ENCODE measurements at regions not wholly inside any gene's neighbourhood (a gene's known extent, or its start where the extent isn't known, plus 50 kb on each side); places are given as distances from the start of the nearest gene placed in this dataset.
"Not testable (repeated sequence)": the region's sequence is repeated elsewhere in the genome, so short reads cannot be mapped to it uniquely, and the experiment has no call there.

DNA sequence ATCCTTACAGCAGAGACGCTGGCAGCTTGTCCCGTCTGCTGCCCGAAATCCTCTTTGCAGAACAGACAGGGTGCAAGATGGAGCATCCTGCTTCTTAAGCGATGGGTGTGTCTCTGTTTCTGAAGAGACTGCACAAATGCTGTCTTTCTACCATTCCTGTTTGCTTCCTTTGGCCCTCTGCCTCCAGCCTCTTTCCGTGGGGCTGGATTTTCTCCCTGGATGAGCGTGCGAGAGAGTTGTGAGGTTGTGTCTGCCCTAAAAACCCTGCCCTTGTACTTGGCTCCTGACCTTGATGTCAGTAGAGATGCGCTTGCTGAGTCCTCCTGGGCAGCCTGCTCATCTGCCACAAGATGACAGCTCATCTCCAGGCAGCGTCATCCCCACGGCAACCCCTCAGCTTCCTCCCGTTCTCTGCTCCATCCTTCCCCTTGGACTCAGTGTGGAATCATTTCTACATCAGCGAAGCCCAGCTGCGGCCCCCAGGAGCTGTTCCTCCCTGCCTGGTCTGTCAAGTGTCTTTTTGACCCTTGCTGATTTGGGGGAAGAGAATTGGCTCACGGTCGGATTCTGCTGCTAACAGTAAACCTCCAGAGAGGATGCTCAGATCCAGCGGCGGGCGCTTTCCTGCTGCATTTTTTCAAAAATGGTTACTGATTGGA is 246.2 kb downstream of the ASMT start:
- DNase-seq (ENCODE audit: low read depth): no peak
- no peak overlapping the region for H3K4me3 ChIP-seq (ENCODE audit: low read depth, low read length)
- TF ChIP-seq, protein P1, sequence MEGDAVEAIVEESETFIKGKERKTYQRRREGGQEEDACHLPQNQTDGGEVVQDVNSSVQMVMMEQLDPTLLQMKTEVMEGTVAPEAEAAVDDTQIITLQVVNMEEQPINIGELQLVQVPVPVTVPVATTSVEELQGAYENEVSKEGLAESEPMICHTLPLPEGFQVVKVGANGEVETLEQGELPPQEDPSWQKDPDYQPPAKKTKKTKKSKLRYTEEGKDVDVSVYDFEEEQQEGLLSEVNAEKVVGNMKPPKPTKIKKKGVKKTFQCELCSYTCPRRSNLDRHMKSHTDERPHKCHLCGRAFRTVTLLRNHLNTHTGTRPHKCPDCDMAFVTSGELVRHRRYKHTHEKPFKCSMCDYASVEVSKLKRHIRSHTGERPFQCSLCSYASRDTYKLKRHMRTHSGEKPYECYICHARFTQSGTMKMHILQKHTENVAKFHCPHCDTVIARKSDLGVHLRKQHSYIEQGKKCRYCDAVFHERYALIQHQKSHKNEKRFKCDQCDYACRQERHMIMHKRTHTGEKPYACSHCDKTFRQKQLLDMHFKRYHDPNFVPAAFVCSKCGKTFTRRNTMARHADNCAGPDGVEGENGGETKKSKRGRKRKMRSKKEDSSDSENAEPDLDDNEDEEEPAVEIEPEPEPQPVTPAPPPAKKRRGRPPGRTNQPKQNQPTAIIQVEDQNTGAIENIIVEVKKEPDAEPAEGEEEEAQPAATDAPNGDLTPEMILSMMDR (IDR thresholded peaks at IDR 0.05; ENCODE audit: control insufficient read depth, extremely low read depth, insufficient read depth): no peak

DNA sequence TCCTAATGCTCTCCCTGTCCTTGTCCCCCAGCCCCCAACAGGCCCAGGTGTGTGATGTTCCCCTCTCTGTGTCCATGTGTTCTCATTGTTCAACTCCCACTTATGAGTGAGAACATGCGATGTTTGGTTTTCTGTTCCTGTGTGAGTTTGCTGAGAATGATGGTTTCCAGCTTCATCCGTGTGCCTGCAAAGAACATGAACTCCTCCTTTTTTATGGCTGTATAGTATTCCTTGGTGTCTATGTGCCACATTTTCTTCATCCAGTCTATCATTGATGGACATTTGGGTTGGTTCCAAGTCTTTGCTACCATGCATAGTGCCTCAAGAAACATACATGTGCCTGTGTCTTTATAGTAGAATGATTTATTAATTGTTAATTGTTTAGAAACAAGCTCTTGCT is 249.1 kb downstream of the ASMT start:
- not testable (repeated sequence) for DNase-seq (ENCODE audit: low read depth); H3K4me3 ChIP-seq (ENCODE audit: low read depth, low read length)

DNA sequence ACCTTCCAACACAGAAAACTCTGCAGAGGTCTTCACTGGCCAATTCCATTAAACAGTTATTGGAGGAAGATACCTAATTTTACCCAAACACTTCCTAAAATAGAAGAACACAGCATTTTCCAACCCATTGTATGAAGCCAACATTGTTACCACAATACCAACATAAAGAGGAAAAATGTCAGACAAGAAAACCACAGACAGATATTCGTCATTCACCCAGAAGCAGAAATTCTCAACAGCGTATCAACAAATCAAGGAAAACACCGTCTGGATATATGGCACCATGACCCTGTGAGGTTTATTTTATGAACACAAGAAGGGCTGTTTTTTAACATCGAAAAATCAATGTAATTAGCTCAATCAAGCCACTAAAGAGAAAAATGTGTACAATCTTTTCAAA is 255.6 kb downstream of the ASMT start:
- DNase-seq (ENCODE audit: low read depth): no peak
- TF ChIP-seq, protein P1 (IDR thresholded peaks at IDR 0.05; ENCODE audit: control insufficient read depth, extremely low read depth, insufficient read depth): no peak
- H3K4me3 ChIP-seq (ENCODE audit: low read depth, low read length): no peak overlapping the region

DNA sequence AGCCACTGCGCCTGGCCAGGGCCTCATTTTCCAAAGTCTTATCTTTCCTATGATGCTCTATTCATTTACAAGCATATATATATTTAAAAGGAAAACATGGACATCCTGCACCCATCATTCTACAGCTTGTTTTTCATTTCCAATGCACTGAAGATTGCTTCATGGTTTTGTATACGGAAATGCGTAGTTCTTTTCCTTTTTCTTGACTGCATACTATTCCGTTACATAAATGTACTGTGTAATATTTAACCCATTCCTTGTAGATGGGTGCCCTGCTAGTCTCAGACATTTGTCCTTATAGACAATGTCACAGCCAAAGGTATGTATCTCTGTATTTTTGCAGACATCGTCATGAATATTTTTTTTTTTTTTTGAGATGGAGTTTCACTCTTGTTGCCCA is 257.0 kb downstream of the ASMT start:
- TF ChIP-seq, protein P1 (IDR thresholded peaks at IDR 0.05; ENCODE audit: control insufficient read depth, extremely low read depth, insufficient read depth): no peak
- H3K4me3 ChIP-seq (ENCODE audit: low read depth, low read length): no peak overlapping the region
- DNase-seq (ENCODE audit: low read depth): no peak

DNA sequence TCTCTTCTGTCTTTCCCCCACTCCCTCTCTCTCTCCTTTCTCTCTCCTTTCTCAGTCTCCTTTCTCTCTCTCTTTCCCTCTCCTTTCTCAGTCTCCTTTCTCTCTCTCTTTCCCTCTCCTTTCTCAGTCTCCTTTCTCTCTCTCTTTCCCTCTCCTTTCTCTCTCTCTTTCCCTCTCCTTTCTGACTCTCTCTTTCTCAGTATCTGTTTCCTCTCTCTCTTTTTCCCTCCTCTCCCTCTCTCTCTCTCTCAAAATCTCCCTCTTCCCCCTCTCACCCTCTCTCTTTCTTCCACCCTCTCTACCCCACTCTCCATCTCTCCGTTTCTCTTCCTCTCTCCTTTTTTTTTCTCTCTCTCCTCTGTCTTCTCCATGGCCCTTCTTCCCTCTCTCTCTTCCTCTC is 258.8 kb downstream of the ASMT start:
- TF ChIP-seq, protein P1 (IDR thresholded peaks at IDR 0.05; ENCODE audit: control insufficient read depth, extremely low read depth, insufficient read depth): no peak
- no peak overlapping the region for H3K4me3 ChIP-seq (ENCODE audit: low read depth, low read length)
- no peak for DNase-seq (ENCODE audit: low read depth)

DNA sequence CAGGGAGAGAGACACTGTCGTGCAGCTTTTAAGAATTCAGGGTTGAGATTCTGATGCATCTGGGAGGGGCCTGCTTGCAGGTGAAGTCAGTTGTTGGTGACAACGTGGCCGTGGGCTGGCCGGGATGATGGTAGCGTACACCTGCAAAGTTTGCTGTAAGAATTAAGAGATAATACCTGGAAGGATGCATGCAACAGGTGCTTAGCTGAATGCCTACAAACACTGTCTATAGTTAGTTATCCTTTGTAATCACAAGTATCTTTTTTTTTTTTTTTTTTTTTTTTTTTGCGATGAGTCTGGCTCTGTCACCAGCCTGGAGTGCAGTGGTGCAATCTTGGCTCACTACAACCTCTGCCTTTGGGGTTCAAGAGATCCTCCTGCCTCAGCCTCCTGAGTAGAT is 259.6 kb downstream of the ASMT start:
- no peak overlapping the region for H3K4me3 ChIP-seq (ENCODE audit: low read depth, low read length)
- TF ChIP-seq, protein P1 (IDR thresholded peaks at IDR 0.05; ENCODE audit: control insufficient read depth, extremely low read depth, insufficient read depth): no peak
- DNase-seq (ENCODE audit: low read depth): no peak

DNA sequence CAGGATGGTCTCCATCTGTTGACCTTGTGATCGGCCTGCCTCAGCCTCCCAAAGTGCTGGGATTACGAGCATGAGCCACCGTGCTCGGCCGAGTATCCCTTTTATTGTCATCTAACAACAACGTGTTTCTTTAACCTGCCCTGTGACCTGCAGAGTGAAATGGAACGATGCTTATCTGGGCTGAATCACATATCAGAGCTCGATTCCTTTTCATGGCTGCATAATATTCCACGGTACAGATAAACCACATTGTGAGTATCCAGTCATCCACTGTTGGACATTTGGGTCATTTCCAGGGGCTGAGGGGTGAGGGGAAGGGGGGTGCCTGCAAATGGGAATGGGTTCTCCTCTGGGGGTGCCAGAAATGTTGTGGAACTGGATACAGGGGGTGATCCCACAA is 260.0 kb downstream of the ASMT start:
- TF ChIP-seq, protein P1 (IDR thresholded peaks at IDR 0.05; ENCODE audit: control insufficient read depth, extremely low read depth, insufficient read depth): no peak
- no peak overlapping the region for H3K4me3 ChIP-seq (ENCODE audit: low read depth, low read length)
- no peak for DNase-seq (ENCODE audit: low read depth)
